WERI-Rb-1 (cell line): ENCODE measurements at regions not wholly inside any gene's neighbourhood (a gene's known extent, or its start where the extent isn't known, plus 50 kb on each side); places are given as distances from the start of the nearest gene placed in this dataset.

ENCODE experiments used
- DNase-seq: peaks from one replicate; pipeline ENCODE4 v3.0.0-alpha.2; 2020
- H3K27ac ChIP-seq: fragments of 250-450 bp; sonication (Bioruptor Pico); 2 replicates; pipeline ENCODE4 v1.5.1; 2020; ENCODE audit warnings: mild to moderate bottlenecking, moderate library complexity
- H3K27me3 ChIP-seq: fragments of 250-450 bp; sonication (Bioruptor Pico); 2 replicates; pipeline ENCODE4 v1.5.1; 2021; ENCODE audit warnings: mild to moderate bottlenecking, low read depth, moderate library complexity; ENCODE audit not compliant: insufficient read depth, severe bottlenecking
- H3K36me3 ChIP-seq: fragments of 250-450 bp; sonication (Bioruptor Pico); 2 replicates; pipeline ENCODE4 v1.5.1; 2020; ENCODE audit warnings: mild to moderate bottlenecking, moderate library complexity
- H3K4me3 ChIP-seq: 2 replicates; pipeline ENCODE4 v1.5.1; 2011; ENCODE audit warnings: low read depth, mild to moderate bottlenecking, control low read depth, low read length
- H3K9me3 ChIP-seq: fragments of 250-450 bp; sonication (Bioruptor Pico); 2 replicates; pipeline ENCODE4 v1.5.1; 2021; ENCODE audit warnings: mild to moderate bottlenecking, moderate library complexity; ENCODE audit not compliant: severe bottlenecking
- TF ChIP-seq, protein P1 (sequence below): IDR thresholded peaks from 2 replicates; pipeline ENCODE4 v1.5.1; 2011; ENCODE audit warnings: low read depth, mild to moderate bottlenecking, control low read depth, inconsistent platforms, low read length

- DNase-seq = no peak
- TF ChIP-seq, protein P1, sequence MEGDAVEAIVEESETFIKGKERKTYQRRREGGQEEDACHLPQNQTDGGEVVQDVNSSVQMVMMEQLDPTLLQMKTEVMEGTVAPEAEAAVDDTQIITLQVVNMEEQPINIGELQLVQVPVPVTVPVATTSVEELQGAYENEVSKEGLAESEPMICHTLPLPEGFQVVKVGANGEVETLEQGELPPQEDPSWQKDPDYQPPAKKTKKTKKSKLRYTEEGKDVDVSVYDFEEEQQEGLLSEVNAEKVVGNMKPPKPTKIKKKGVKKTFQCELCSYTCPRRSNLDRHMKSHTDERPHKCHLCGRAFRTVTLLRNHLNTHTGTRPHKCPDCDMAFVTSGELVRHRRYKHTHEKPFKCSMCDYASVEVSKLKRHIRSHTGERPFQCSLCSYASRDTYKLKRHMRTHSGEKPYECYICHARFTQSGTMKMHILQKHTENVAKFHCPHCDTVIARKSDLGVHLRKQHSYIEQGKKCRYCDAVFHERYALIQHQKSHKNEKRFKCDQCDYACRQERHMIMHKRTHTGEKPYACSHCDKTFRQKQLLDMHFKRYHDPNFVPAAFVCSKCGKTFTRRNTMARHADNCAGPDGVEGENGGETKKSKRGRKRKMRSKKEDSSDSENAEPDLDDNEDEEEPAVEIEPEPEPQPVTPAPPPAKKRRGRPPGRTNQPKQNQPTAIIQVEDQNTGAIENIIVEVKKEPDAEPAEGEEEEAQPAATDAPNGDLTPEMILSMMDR = no peak
Measured at GRCh38 chr7:109532262-109532992, 962.8 kb downstream of the DNAJB9 start.

DNA sequence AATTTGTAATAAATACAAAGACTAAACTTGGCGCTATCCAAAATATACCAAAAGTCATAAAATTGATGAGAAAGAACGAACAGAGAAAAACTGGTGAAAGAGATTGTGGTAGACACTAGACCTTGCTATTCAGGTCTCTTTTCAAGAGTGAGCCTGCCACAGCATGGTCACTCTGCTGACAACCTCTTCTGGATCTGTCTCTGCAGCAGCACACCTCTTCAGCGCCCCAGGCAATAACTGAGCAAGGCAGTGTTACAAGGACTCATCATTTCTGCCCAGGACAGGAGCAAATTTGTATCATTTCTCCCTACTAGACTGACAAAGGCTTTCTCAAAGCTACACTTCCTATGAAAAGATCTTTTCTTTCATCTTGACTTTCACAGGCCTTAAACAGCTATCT lies 976.0 kb downstream of the DNAJB9 start:
- no peaks in the 10 kb centered on the region for H3K27me3 ChIP-seq
- no peaks in the 10 kb centered on the region for H3K36me3 ChIP-seq
- no peak overlapping the region for H3K4me3 ChIP-seq
- TF ChIP-seq, protein P1 = no peak
- H3K27ac ChIP-seq = no peak overlapping the region
- no peaks in the 10 kb centered on the region for H3K9me3 ChIP-seq
- no peak for DNase-seq

More at GRCh38 chr7:109532262-109532992, 962.8 kb downstream of the DNAJB9 start:
- Histone ChIP-seq H3K27me3 (no peaks in the 10 kb centered on the region), H3K36me3 (no peaks in the 10 kb centered on the region), H3K9me3 (no peaks in the 10 kb centered on the region), H3K27ac (no peak overlapping the region), H3K4me3 (no peak overlapping the region)

DNA sequence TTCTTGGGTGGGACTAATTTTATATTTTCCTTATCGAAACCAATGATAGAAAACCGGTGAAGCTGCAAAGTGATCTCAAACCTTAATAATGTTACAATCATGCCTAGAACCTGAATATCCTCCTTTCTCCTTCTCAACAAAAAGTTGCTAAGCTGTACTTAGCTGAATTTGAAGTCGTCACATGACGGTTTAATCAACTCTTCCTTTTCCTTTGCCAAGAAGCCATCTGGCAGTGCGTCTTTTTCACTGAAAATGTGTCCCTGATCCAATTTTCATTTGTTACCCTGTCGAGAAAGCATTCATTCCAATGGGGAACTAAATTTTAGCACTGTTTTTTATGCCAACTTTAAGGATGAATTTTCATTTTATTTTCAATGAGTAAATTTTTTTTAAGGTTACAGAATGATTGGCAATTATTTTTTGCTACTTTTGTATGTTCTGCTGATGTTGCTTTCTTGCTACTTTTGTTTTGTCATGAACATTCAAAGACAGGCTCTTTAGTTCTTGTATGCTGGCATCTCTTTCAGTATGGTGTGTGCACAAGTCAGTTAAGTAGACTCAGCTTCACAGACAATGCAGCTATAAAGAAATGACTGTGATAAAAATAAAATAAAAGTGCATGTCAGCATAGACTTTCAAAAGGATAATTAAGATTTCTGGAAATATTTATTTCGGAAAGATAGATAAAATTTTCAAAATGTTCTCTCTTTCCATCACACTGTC lies 980.0 kb downstream of the DNAJB9 start:
- Histone ChIP-seq H3K36me3 (no peaks in the 10 kb centered on the region), H3K9me3 (no peaks in the 10 kb centered on the region), H3K4me3 (no peak overlapping the region), H3K27me3 (no peaks in the 10 kb centered on the region), H3K27ac (no peak overlapping the region)
- DNase-seq = no peak
- TF ChIP-seq, protein P1 = no peak

- H3K9me3 ChIP-seq = no peaks in the 10 kb centered on the region
- TF ChIP-seq, protein P1 = no peak
- no peak for DNase-seq
Measured at GRCh38 chr7:109552017-109552416, 982.3 kb downstream of the DNAJB9 start.

GRCh38 chr7:109577265-109577664 lies 1007.6 kb downstream of the DNAJB9 start:
- H3K36me3 ChIP-seq = no peaks in the 10 kb centered on the region

More at GRCh38 chr7:109552017-109552416, 982.3 kb downstream of the DNAJB9 start:
- Histone ChIP-seq H3K36me3 (no peaks in the 10 kb centered on the region), H3K4me3 (no peak overlapping the region), H3K27ac (no peak overlapping the region), H3K27me3 (no peaks in the 10 kb centered on the region)

More at GRCh38 chr7:109577265-109577664, 1007.6 kb downstream of the DNAJB9 start:
- TF ChIP-seq, protein P1 = no peak
- no peak for DNase-seq
- H3K9me3 ChIP-seq = no peaks in the 10 kb centered on the region
- H3K27me3 ChIP-seq = no peaks in the 10 kb centered on the region
- H3K4me3 ChIP-seq = no peak overlapping the region
- no peak overlapping the region for H3K27ac ChIP-seq
